ENCODE measurements at regions not wholly inside any gene's neighbourhood (a gene's known extent, or its start where the extent isn't known, plus 50 kb on each side); places are given as distances from the start of the nearest gene placed in this dataset.

GRCh38 chr3:63092515-63092914, 185.6 kb upstream of the SYNPR start:
- Histone ChIP-seq H3K27ac (ENCODE audit: low read length) (no peak overlapping the region), H3K36me3 (ENCODE audit: control insufficient read depth, insufficient read depth, low read length) (no peaks in the 10 kb centered on the region), H3K4me3 (ENCODE audit: low read length) (no peak overlapping the region), H3K9me3 (ENCODE audit: control insufficient read depth, low read depth, low read length) (no peaks in the 10 kb centered on the region), H3K27me3 (ENCODE audit: control insufficient read depth, insufficient read depth, low read length) (no peaks in the 10 kb centered on the region), H3K4me1 (ENCODE audit: control insufficient read depth, insufficient read depth, low read length) (no peaks in the 10 kb centered on the region)
- DNase-seq = no peak
- WGBS (ENCODE audit: insufficient coverage, low lambda C conversion rate) = no CpG with 5 or more reads among the region's 5 CpGs

GRCh38 chr3:63094642-63095408, 183.3 kb upstream of the SYNPR start:
- no peak overlapping the region for H3K27ac ChIP-seq (ENCODE audit: low read length)
- no peaks in the 10 kb centered on the region for H3K4me1 ChIP-seq (ENCODE audit: control insufficient read depth, insufficient read depth, low read length)
- no peak for DNase-seq
- no peaks in the 10 kb centered on the region for H3K36me3 ChIP-seq (ENCODE audit: control insufficient read depth, insufficient read depth, low read length)
- no peaks in the 10 kb centered on the region for H3K27me3 ChIP-seq (ENCODE audit: control insufficient read depth, insufficient read depth, low read length)
- no peak overlapping the region for H3K4me3 ChIP-seq (ENCODE audit: low read length)
- WGBS (ENCODE audit: insufficient coverage, low lambda C conversion rate) = 68% methylated on average over 2 of the region's 4 CpGs
- no peaks in the 10 kb centered on the region for H3K9me3 ChIP-seq (ENCODE audit: control insufficient read depth, low read depth, low read length)

- H3K4me3 ChIP-seq (ENCODE audit: low read length) = no peak overlapping the region
- no peaks in the 10 kb centered on the region for H3K4me1 ChIP-seq (ENCODE audit: control insufficient read depth, insufficient read depth, low read length)
- H3K27ac ChIP-seq (ENCODE audit: low read length) = no peak overlapping the region
- H3K36me3 ChIP-seq (ENCODE audit: control insufficient read depth, insufficient read depth, low read length) = no peaks in the 10 kb centered on the region
- no peaks in the 10 kb centered on the region for H3K9me3 ChIP-seq (ENCODE audit: control insufficient read depth, low read depth, low read length)
- no peaks in the 10 kb centered on the region for H3K27me3 ChIP-seq (ENCODE audit: control insufficient read depth, insufficient read depth, low read length)
- DNase-seq = no peak
- no CpG with 5 or more reads among the region's 32 CpGs for WGBS (ENCODE audit: insufficient coverage, low lambda C conversion rate)
These were observed 181.7 kb upstream of the SYNPR start for GRCh38 chr3:63096248-63097058.

- DNase-seq = no peak
- H3K9me3 ChIP-seq (ENCODE audit: control insufficient read depth, low read depth, low read length) = no peaks in the 10 kb centered on the region
- no CpG with 5 or more reads among the region's 11 CpGs for WGBS (ENCODE audit: insufficient coverage, low lambda C conversion rate)
- H3K27me3 ChIP-seq (ENCODE audit: control insufficient read depth, insufficient read depth, low read length) = no peaks in the 10 kb centered on the region
- H3K4me1 ChIP-seq (ENCODE audit: control insufficient read depth, insufficient read depth, low read length) = no peaks in the 10 kb centered on the region
- no peak overlapping the region for H3K27ac ChIP-seq (ENCODE audit: low read length)
- no peak overlapping the region for H3K4me3 ChIP-seq (ENCODE audit: low read length)
- H3K36me3 ChIP-seq (ENCODE audit: control insufficient read depth, insufficient read depth, low read length) = no peaks in the 10 kb centered on the region
These were observed 180.7 kb upstream of the SYNPR start for GRCh38 chr3:63097396-63097795.

GRCh38 chr3:63116922-63117321, 161.2 kb upstream of the SYNPR start:
- DNase-seq = no peak
- no peaks in the 10 kb centered on the region for H3K9me3 ChIP-seq (ENCODE audit: control insufficient read depth, low read depth, low read length)
- H3K4me3 ChIP-seq (ENCODE audit: low read length) = no peak overlapping the region
- H3K27me3 ChIP-seq (ENCODE audit: control insufficient read depth, insufficient read depth, low read length) = no peaks in the 10 kb centered on the region
- H3K27ac ChIP-seq (ENCODE audit: low read length) = no peak overlapping the region
- H3K4me1 ChIP-seq (ENCODE audit: control insufficient read depth, insufficient read depth, low read length) = no peaks in the 10 kb centered on the region
- no peaks in the 10 kb centered on the region for H3K36me3 ChIP-seq (ENCODE audit: control insufficient read depth, insufficient read depth, low read length)
- 92% methylated on average over 2 of the region's 3 CpGs for WGBS (ENCODE audit: insufficient coverage, low lambda C conversion rate)

GRCh38 chr3:63124090-63124489, 154.0 kb upstream of the SYNPR start:
- no peak for DNase-seq
- Histone ChIP-seq H3K27me3 (ENCODE audit: control insufficient read depth, insufficient read depth, low read length) (no peaks in the 10 kb centered on the region), H3K27ac (ENCODE audit: low read length) (no peak overlapping the region), H3K9me3 (ENCODE audit: control insufficient read depth, low read depth, low read length) (no peaks in the 10 kb centered on the region), H3K4me3 (ENCODE audit: low read length) (no peak overlapping the region), H3K4me1 (ENCODE audit: control insufficient read depth, insufficient read depth, low read length) (no peaks in the 10 kb centered on the region), H3K36me3 (ENCODE audit: control insufficient read depth, insufficient read depth, low read length) (no peaks in the 10 kb centered on the region)
- no CpG with 5 or more reads among the region's 3 CpGs for WGBS (ENCODE audit: insufficient coverage, low lambda C conversion rate)

GRCh38 chr3:63126530-63126929, 151.6 kb upstream of the SYNPR start:
- H3K4me3 ChIP-seq (ENCODE audit: low read length) = no peak overlapping the region
- H3K27ac ChIP-seq (ENCODE audit: low read length) = no peak overlapping the region
- H3K4me1 ChIP-seq (ENCODE audit: control insufficient read depth, insufficient read depth, low read length) = no peaks in the 10 kb centered on the region
- no peaks in the 10 kb centered on the region for H3K36me3 ChIP-seq (ENCODE audit: control insufficient read depth, insufficient read depth, low read length)
- WGBS (ENCODE audit: insufficient coverage, low lambda C conversion rate) = 40% methylated on average over 1 of the region's 2 CpGs
- H3K9me3 ChIP-seq (ENCODE audit: control insufficient read depth, low read depth, low read length) = no peaks in the 10 kb centered on the region
- no peak for DNase-seq
- no peaks in the 10 kb centered on the region for H3K27me3 ChIP-seq (ENCODE audit: control insufficient read depth, insufficient read depth, low read length)

GRCh38 chr3:63128380-63128779, 149.7 kb upstream of the SYNPR start:
- no peak for DNase-seq
- WGBS (ENCODE audit: insufficient coverage, low lambda C conversion rate) = no CpG with 5 or more reads among the region's 3 CpGs
- Histone ChIP-seq H3K27me3 (ENCODE audit: control insufficient read depth, insufficient read depth, low read length) (no peaks in the 10 kb centered on the region), H3K4me1 (ENCODE audit: control insufficient read depth, insufficient read depth, low read length) (no peaks in the 10 kb centered on the region), H3K4me3 (ENCODE audit: low read length) (no peak overlapping the region), H3K36me3 (ENCODE audit: control insufficient read depth, insufficient read depth, low read length) (no peaks in the 10 kb centered on the region), H3K27ac (ENCODE audit: low read length) (no peak overlapping the region), H3K9me3 (ENCODE audit: control insufficient read depth, low read depth, low read length) (no peaks in the 10 kb centered on the region)

- no CpG with 5 or more reads among the region's 3 CpGs for WGBS (ENCODE audit: insufficient coverage, low lambda C conversion rate)
- no peak overlapping the region for H3K27ac ChIP-seq (ENCODE audit: low read length)
- no peaks in the 10 kb centered on the region for H3K27me3 ChIP-seq (ENCODE audit: control insufficient read depth, insufficient read depth, low read length)
- no peak overlapping the region for H3K4me3 ChIP-seq (ENCODE audit: low read length)
- H3K36me3 ChIP-seq (ENCODE audit: control insufficient read depth, insufficient read depth, low read length) = no peaks in the 10 kb centered on the region
- no peak for DNase-seq
- no peaks in the 10 kb centered on the region for H3K4me1 ChIP-seq (ENCODE audit: control insufficient read depth, insufficient read depth, low read length)
- H3K9me3 ChIP-seq (ENCODE audit: control insufficient read depth, low read depth, low read length) = no peaks in the 10 kb centered on the region
These were observed 147.5 kb upstream of the SYNPR start for GRCh38 chr3:63130625-63131024.

GRCh38 chr3:63132461-63133250, 145.5 kb upstream of the SYNPR start:
- no peak overlapping the region for H3K27ac ChIP-seq (ENCODE audit: low read length)
- no peak for DNase-seq
- WGBS (ENCODE audit: insufficient coverage, low lambda C conversion rate) = no CpG with 5 or more reads among the region's 6 CpGs
- H3K36me3 ChIP-seq (ENCODE audit: control insufficient read depth, insufficient read depth, low read length) = no peaks in the 10 kb centered on the region
- H3K4me1 ChIP-seq (ENCODE audit: control insufficient read depth, insufficient read depth, low read length) = no peaks in the 10 kb centered on the region
- H3K9me3 ChIP-seq (ENCODE audit: control insufficient read depth, low read depth, low read length) = no peaks in the 10 kb centered on the region
- H3K4me3 ChIP-seq (ENCODE audit: low read length) = no peak overlapping the region
- no peaks in the 10 kb centered on the region for H3K27me3 ChIP-seq (ENCODE audit: control insufficient read depth, insufficient read depth, low read length)

Measured in large intestine (tissue), 3 donors.